ENCODE measurements at regions not wholly inside any gene's neighbourhood (a gene's known extent, or its start where the extent isn't known, plus 50 kb on each side); places are given as distances from the start of the nearest gene placed in this dataset.

GRCh38 chr21:31424058-31424457 is 80.0 kb upstream of the TIAM1 start:
- TF ChIP-seq CTCF (IDR thresholded peaks at IDR 0.05; ENCODE audit: low read depth, low read length, poor library complexity, severe bottlenecking) (no peak), EZH2phosphoT487 (IDR thresholded peaks at IDR 0.05; ENCODE audit: borderline replicate concordance, low read length) (no peak)
